Natural killer cell (primary cell): ENCODE measurements at regions not wholly inside any gene's neighbourhood (a gene's known extent, or its start where the extent isn't known, plus 50 kb on each side); places are given as distances from the start of the nearest gene placed in this dataset.

Experiments
- ATAC-seq, 3 donors: fragments of 150-1000 bp in 2 of 3; fragments of 200-7000 bp in 1 of 3; cut with Tn5 transposase; 1 replicate in 1 of 3; 2 replicates in 2 of 3; pipeline ENCODE4 v1.10.0; 2021; ENCODE audit warnings: mild to moderate bottlenecking in 2 of 3, moderate library complexity in 2 of 3
- DNase-seq, 2 donors: peaks; one replicate each; pipeline versions ENCODE4 v3.0.0 to v3.0.0-alpha.2; 2013 to 2021; ENCODE audit warnings: mixed read lengths in 1 of 2
- H3K27ac ChIP-seq: one replicate; pipeline ENCODE4 v1.5.1; 2013; ENCODE audit warnings: mild to moderate bottlenecking, low read length
- H3K27me3 ChIP-seq: one replicate; pipeline ENCODE4 v1.6.1; 2013; ENCODE audit warnings: low read length; ENCODE audit not compliant: control insufficient read depth, insufficient read depth
- H3K36me3 ChIP-seq: one replicate; pipeline ENCODE4 v1.6.1; 2013; ENCODE audit warnings: low read length; ENCODE audit not compliant: control insufficient read depth, insufficient read depth
- H3K4me1 ChIP-seq: one replicate; pipeline ENCODE4 v1.6.1; 2013; ENCODE audit warnings: low read length; ENCODE audit not compliant: control insufficient read depth, insufficient read depth
- H3K4me3 ChIP-seq: one replicate; pipeline ENCODE4 v1.5.1; 2013; ENCODE audit warnings: low read length
- H3K9me3 ChIP-seq: one replicate; pipeline ENCODE4 v1.6.1; 2013; ENCODE audit warnings: low read length; ENCODE audit not compliant: control insufficient read depth, insufficient read depth
- H3K27ac Mint-ChIP-seq, 2 donors: one replicate each; pipeline ENCODE4 v1.8.0; 2022; ENCODE audit warnings: mild to moderate bottlenecking in 2 of 2, mixed read lengths in 2 of 2, moderate library complexity in 1 of 2
- H3K27me3 Mint-ChIP-seq, 2 donors: one replicate each; pipeline ENCODE4 v1.8.0; 2022; ENCODE audit warnings: low read depth in 2 of 2, mixed read lengths in 2 of 2
- H3K36me3 Mint-ChIP-seq: one replicate; pipeline ENCODE4 v1.8.0; 2022; ENCODE audit warnings: mixed read lengths
- H3K4me1 Mint-ChIP-seq, 2 donors: one replicate each; pipeline ENCODE4 v1.8.0; 2022; ENCODE audit warnings: mixed read lengths in 2 of 2
- H3K4me3 Mint-ChIP-seq: one replicate; pipeline ENCODE4 v1.8.0; 2022; ENCODE audit warnings: mild to moderate bottlenecking, moderate library complexity, mixed read lengths
- H3K9me3 Mint-ChIP-seq, 2 donors: one replicate each; pipeline ENCODE4 v1.8.0; 2022; ENCODE audit warnings: mixed read lengths in 2 of 2
- WGBS: methylation state at CpG from one replicate; pipeline ENCODE4 v1.1.7; 2013; ENCODE audit warnings: missing lambda C conversion rate; ENCODE audit not compliant: insufficient coverage; 5-methylcytosine and 5-hydroxymethylcytosine counted together
- intact Hi-C: fragments of 100-400 bp; cut with micrococcal nuclease; formaldehyde crosslinking; loops from one replicate; pipeline ENCODE4 v1.14.2; 2022
- TF ChIP-seq, protein P1 (sequence below): fragments of 200-600 bp; IDR thresholded peaks from one replicate; pipeline ENCODE4 v1.8.0; 2022; ENCODE audit warnings: antibody characterized with exemption

DNA sequence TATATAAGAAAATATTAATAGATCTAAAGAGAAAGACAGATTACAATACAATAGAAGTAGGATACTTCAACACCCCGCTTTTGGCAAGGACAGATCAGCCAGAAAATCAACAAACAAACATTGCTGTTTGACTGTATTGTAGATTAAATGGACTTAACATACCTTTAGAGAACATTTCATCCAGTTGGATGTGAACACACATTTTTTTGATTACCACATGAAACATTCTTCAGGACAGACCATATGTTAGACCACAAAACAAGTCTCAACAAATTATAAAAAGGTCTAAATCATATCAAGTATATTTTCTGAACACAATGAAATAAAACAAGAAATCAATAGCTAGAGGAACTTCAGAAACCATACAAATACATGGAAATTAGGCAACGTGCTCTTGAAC lies 148.2 kb downstream of the TRMT11 start:
- intact Hi-C loops, result no loop called here
- Mint-ChIP-seq H3K27me3 (no peaks in the 10 kb centered on the region), H3K4me1 (no peaks in the 10 kb centered on the region), H3K9me3 (peaks cover 9 to 13% of the 10 kb centered on the region in 2 donors), H3K4me3 (no peak overlapping the region), H3K27ac (no peak overlapping the region), H3K36me3 (peaks cover 27% of the 10 kb centered on the region)
- no peaks in the 10 kb centered on the region for H3K4me1 ChIP-seq
- DNase-seq (no peak), ATAC-seq (no peak)
- no peaks in the 10 kb centered on the region for H3K9me3 ChIP-seq
- H3K4me3 ChIP-seq, result no peak overlapping the region
- TF ChIP-seq, protein P1, sequence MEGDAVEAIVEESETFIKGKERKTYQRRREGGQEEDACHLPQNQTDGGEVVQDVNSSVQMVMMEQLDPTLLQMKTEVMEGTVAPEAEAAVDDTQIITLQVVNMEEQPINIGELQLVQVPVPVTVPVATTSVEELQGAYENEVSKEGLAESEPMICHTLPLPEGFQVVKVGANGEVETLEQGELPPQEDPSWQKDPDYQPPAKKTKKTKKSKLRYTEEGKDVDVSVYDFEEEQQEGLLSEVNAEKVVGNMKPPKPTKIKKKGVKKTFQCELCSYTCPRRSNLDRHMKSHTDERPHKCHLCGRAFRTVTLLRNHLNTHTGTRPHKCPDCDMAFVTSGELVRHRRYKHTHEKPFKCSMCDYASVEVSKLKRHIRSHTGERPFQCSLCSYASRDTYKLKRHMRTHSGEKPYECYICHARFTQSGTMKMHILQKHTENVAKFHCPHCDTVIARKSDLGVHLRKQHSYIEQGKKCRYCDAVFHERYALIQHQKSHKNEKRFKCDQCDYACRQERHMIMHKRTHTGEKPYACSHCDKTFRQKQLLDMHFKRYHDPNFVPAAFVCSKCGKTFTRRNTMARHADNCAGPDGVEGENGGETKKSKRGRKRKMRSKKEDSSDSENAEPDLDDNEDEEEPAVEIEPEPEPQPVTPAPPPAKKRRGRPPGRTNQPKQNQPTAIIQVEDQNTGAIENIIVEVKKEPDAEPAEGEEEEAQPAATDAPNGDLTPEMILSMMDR, result no peak
- 100% methylated on average over 1 of the region's 2 CpGs for WGBS
- H3K27ac ChIP-seq, result no peak overlapping the region
- no peaks in the 10 kb centered on the region for H3K36me3 ChIP-seq
- no peaks in the 10 kb centered on the region for H3K27me3 ChIP-seq

DNA sequence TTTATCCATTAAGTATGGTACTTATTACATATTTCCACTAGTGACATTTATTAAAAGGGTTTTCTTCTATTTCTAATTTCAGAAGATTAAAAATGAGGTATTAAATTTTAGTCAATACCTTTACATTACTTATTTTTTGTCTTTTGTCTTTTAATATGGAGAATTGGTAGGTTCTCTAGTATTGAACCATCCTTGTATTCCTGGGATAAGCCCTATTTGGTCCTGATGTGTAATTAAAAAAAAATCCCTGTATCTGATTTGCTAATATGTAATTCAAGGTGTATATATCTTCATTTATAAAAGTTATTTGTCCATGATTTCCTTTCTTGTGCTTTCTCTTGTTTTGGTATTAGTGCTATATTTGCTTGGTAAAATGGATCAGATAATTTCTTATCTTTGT lies 153.7 kb downstream of the TRMT11 start:
- peaks cover 0 to under 1% of the 10 kb centered on the region in 2 donors for H3K27me3 Mint-ChIP-seq
- Histone ChIP-seq H3K36me3 (no peaks in the 10 kb centered on the region), H3K4me1 (no peaks in the 10 kb centered on the region), H3K9me3 (no peaks in the 10 kb centered on the region), H3K27me3 (no peaks in the 10 kb centered on the region), H3K27ac (no peak overlapping the region), H3K4me3 (no peak overlapping the region)
- H3K9me3 Mint-ChIP-seq, result peaks cover 5 to 6% of the 10 kb centered on the region in 2 donors
- ATAC-seq, result no peak
- intact Hi-C loops, result no loop called here
- DNase-seq, result no peak
- H3K4me1 Mint-ChIP-seq, result no peaks in the 10 kb centered on the region
- H3K27ac Mint-ChIP-seq, result no peak overlapping the region
- TF ChIP-seq, protein P1, result no peak
- H3K4me3 Mint-ChIP-seq, result no peak overlapping the region
- peaks cover 6% of the 10 kb centered on the region for H3K36me3 Mint-ChIP-seq

DNA sequence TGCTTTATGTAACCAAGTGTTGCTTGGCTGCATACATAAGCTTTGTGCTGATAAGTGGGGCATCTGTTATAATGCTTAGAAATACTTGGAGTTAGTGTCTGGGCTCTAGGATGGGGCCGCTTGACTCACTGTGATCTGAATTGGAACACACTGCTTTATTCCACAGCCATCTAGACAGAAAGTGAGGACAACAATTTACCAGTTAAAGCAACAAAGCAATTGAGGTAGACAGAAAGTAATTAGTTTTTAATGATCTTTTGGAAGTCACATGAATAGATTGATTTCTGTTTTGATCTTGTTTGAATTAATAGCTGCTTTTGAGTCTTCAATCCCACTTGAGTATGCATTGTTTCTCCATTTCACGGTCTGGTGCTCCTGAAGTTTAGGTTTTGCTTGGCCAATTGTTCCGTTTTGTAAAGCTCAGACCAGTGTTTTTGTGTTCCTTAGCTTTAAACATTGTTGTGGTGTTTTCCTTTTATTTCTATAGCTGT lies 157.5 kb downstream of the TRMT11 start:
- 82% methylated on average over 2 of the region's 3 CpGs for WGBS
- no peaks in the 10 kb centered on the region for H3K36me3 Mint-ChIP-seq
- DNase-seq, result no peak
- TF ChIP-seq, protein P1, result no peak
- no peaks in the 10 kb centered on the region for H3K4me1 Mint-ChIP-seq
- no peak overlapping the region for H3K27ac ChIP-seq
- no peaks in the 10 kb centered on the region for H3K9me3 ChIP-seq
- H3K4me1 ChIP-seq, result no peaks in the 10 kb centered on the region
- H3K4me3 Mint-ChIP-seq, result no peak overlapping the region
- no peaks in the 10 kb centered on the region for H3K36me3 ChIP-seq
- H3K27me3 ChIP-seq, result no peaks in the 10 kb centered on the region
- no peaks in the 10 kb centered on the region for H3K9me3 Mint-ChIP-seq
- H3K27ac Mint-ChIP-seq, result no peak overlapping the region
- peaks cover 0 to 2% of the 10 kb centered on the region in 2 donors for H3K27me3 Mint-ChIP-seq
- intact Hi-C loops, result no loop called here
- H3K4me3 ChIP-seq, result no peak overlapping the region
- no peak for ATAC-seq

DNA sequence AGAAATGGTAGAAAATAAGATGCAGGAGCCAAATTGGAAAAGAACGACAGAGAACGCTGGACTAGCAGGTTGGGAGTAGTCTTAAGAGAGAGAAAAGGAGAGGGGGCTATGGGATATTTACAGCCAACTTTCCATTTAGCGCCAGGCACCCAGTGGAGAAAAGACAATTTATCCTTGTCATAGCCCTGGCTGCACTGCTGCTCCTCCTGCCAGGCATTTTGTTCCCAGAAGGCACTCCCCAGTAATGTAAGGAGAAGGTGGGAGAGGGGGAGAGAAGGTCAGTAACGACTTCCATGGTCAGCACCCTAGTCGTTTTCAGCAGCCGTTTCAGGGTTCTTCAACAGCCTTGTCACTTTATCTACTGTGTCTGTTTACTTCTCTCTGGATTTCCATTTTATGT lies 159.0 kb downstream of the TRMT11 start:
- Histone ChIP-seq H3K27ac (no peak overlapping the region), H3K9me3 (no peaks in the 10 kb centered on the region), H3K4me1 (no peaks in the 10 kb centered on the region), H3K4me3 (no peak overlapping the region), H3K36me3 (no peaks in the 10 kb centered on the region), H3K27me3 (no peaks in the 10 kb centered on the region)
- WGBS, result 94% methylated on average over 5 of the region's 6 CpGs
- Mint-ChIP-seq H3K4me1 (no peaks in the 10 kb centered on the region), H3K4me3 (no peak overlapping the region), H3K27ac (no peak overlapping the region), H3K27me3 (peaks cover 0 to 2% of the 10 kb centered on the region in 2 donors), H3K9me3 (no peaks in the 10 kb centered on the region), H3K36me3 (no peaks in the 10 kb centered on the region)
- intact Hi-C loops, result no loop called here
- no peak for ATAC-seq
- TF ChIP-seq, protein P1, result no peak
- DNase-seq, result no peak
